DMS53 (cell line): ENCODE measurements at regions not wholly inside any gene's neighbourhood (a gene's known extent, or its start where the extent isn't known, plus 50 kb on each side); places are given as distances from the start of the nearest gene placed in this dataset.

Experiments
- DNase-seq: peaks from one replicate; lab custom pipeline; 2025; lab: John Stamatoyannopoulos, UW

DNA sequence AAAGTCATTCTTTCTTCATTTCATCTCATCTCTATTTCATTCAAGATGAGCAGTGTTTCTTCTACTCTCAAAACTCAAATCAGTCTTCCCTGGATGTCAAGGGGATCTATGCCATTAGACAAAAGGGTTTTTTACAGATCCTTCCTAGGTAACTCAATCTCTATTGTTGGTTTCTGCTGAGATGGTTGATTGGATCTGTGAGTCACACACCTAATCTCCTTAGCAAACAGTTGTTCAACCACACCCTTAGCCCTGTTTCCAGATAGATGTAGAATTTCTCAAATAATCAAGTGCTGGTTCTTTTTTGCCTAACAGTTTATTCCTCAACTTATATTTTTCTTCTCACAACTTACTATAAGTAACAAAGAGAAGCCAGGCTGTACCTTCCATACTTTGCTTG, 200.5 kb downstream of the KDR start:
- DNase-seq, result peak; percentile 68

DNA sequence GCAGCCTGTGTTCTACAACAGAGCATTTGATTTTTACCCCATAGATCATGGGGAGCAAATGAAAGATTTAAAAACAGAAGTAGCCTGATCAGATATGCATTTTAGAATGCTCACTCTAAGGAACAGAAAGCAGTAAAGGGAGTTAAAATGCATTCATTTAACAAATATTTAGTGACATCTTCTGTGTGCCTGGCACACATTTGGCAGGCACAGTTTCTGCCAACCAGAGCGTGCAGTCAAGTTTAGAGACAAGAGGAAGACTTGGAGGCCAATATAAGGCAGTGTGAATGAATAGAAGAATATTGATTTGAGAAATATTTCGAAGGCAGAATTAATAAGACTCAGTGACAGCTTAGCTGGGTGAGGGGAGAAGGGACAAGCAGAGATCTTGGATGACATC, 210.1 kb downstream of the KDR start:
- DNase-seq, result no peak

DNA sequence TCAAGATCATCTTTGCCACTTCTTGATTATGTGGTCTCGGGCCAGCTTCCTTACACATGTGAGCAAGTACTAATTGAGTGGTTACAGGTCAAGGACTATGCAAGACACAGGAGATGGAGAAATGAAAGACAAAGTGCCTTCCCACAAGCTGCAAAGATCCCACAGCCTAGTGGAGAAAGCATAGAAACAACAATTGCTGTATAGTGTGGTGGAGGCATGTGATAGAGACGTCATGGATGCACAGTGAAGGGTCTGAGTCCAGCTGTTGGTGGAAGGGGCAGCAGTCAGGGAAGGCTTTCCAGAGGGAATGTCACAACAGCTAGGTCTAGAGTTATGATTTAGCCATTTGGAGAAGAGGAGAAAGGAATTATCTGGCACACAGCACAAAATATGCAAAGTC, 210.6 kb downstream of the KDR start:
- no peak for DNase-seq

DNA sequence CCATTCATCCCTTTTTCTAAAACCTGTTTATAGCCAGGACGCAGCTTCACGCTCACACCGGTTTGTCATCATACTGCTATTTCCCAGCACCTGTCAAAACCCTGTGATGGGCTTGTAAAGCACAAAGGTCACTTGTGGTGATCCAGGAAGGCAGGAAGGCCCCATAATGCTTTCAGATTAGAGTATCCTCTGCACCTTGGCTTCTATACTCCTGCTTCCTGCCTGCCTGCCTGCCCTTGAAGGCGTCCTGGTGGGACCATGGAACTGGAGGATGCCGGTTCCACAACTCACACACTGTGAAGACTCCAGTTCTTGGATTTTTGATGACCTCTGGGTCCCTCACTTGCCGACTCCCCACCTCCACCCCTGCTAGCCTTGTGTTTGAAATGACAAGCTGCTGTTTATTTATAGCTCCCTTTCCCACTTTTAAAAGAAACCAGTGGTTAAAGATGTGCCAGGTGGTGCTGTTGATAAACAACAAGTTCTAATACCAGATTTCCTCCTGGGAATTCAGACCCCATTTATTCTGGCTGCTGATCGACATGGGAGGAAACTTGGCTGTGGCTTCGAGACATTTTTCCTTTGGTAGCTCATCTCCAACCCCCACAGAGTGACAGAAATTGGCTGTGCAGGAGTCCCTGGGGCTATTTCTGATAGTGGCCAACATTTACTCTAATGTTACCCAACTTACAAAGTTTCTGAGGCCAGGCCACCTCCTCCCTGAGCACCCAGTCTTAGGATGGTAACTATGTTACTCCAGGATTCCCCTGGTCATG, 211.5 kb downstream of the KDR start:
- peak; percentile 85 for DNase-seq

DNA sequence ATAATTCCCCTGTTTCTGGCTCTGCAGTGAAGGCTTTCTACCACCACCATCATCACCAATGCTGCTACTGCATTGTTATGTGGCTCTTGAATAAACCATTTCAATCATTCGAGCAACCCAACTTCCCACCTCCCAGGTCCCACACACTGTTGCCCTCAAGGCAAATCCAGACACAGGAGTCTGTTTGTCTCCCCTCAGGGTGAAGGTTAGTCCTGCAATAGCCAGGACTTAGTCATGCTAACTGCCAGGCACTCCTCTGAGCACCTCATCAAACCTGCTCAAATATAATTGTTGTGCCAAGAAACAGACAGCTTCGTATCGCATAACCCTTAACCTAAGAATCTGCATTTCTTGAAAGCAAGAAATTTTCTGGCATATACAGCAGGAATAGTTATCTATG, 213.2 kb downstream of the KDR start:
- DNase-seq, result no peak

- DNase-seq, result peak; percentile 26
Observed at GRCh38 chr4:54909961-54910360, 215.4 kb downstream of the KDR start.

GRCh38 chr4:54908763-54909162, 216.6 kb downstream of the KDR start:
- no peak for DNase-seq

DNA sequence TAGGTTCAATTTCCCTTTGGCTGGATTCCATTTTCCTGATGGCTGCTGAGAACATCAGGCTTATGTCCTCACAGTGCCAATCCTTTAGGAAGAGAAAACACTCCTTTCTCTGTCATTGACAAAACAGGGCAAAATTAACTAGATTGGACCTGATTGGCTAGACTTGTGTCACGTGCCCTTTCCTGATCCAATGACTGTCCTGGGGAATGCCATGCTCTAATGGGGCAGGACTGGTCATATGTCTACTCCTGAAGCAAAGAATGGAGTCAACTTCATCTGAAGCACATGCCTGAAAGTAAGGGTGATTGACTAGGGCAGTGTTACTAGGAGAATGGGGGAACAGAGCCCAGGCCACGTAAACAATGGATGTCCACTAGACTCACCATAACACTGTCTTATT, 220.4 kb downstream of the KDR start:
- no peak for DNase-seq

DNA sequence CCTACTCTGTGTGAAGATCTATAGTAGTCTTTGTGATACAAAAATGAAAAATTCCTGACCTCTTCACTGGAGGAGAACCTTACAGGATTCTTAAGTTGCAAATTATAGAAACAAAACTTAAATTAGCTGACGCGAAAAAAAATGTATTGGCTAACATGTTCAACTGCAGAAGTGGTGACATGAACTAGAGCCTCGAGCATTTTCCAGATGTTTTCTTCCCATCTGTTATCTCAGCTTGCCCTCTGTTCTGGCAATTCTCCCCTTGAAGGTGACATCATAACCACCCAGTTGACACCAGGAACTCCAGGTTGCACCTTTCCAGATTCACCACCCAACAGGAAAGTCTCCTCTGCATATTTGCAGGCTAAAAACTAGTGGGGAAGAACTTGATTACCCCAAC, 222.4 kb downstream of the KDR start:
- DNase-seq, result no peak

- peak; percentile 71 for DNase-seq
Observed at GRCh38 chr4:54902271-54902670, 223.1 kb downstream of the KDR start.

- DNase-seq, result no peak
Observed at GRCh38 chr4:54901202-54901601, 224.2 kb downstream of the KDR start.

DNA sequence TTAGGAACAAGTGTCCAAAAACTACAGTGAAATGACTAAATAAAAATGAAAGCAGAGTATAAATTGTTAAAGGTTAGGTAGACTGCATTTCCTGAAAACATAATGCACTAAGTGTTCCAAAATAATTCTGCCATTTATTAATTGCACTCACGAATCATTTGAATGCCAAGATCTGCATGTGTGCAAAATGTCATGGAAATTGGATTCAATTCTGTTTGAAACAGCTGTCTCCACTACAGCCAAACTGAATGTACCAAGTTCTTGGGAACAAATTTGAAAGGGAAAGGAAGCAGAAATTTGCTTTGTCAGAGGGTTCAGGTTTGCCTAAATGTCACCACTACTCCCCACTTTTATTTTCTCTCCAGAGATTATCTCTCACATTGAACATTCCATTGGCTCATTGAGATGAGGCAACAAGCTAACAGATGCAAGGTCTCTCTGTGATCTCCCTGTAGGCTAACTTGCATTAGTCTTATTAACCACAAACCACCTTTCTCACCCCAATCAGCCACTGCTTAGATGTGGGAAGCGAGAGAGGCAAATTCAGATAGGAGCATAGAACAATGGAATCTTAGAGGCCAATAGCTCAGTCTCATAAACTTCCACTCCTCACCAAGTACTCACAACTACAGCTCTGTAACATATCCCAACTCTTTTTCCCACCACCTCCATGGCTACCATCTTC, 226.6 kb downstream of the KDR start:
- no peak for DNase-seq

DNA sequence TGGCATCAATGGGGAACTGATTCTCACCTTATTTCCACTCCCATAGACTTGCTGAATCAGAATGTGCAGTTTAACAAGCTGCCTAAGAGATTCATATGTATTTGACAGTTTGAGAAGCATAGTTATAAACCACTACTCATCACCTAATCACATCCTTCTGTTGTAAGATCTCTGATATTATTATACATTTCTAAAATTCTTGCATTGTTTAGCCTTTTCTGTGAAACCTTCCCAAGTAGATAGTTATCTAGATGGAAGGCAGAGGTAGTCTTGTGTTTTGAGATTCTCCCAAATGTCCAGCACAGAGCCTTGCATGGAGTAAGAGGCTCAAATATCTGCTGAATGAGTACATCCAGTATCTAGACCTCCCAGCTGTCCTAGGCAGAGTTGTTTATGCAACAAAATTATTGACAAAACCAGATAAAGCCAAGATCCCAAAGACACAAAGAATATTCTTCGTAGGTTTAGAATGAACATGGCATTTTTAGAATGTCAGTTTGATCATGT, 227.3 kb downstream of the KDR start:
- DNase-seq, result no peak

GRCh38 chr4:54897590-54897989, 227.8 kb downstream of the KDR start:
- DNase-seq, result no peak

- no peak for DNase-seq
Observed at GRCh38 chr4:54882616-54883015, 224.9 kb downstream of the KIT start.

- no peak for DNase-seq
Observed at GRCh38 chr4:54879576-54879975, 221.8 kb downstream of the KIT start.

DNA sequence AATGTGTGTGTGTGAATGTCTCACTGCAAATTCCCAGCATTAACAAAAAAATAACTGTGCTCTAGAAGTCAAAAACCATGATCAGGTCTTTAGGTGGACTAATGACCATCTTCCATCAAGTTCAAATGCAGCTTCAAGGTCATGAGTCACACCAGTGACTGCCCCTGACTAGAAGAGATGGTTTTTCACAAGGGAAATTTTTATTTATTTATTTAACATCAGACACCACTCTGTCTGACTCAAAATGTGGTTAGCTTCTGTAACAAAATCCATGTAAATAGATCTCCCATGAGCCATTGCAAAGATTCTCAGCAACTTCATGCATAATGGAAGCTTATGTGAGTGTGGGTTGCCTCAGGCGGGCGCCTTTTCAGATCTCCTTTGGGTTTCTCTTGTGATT, 219.2 kb downstream of the KIT start:
- DNase-seq, result peak; percentile 29

- DNase-seq, result no peak
Observed at GRCh38 chr4:54872261-54872660, 214.5 kb downstream of the KIT start.

- DNase-seq, result no peak
Observed at GRCh38 chr4:54863571-54864255, 206.0 kb downstream of the KIT start.

DNA sequence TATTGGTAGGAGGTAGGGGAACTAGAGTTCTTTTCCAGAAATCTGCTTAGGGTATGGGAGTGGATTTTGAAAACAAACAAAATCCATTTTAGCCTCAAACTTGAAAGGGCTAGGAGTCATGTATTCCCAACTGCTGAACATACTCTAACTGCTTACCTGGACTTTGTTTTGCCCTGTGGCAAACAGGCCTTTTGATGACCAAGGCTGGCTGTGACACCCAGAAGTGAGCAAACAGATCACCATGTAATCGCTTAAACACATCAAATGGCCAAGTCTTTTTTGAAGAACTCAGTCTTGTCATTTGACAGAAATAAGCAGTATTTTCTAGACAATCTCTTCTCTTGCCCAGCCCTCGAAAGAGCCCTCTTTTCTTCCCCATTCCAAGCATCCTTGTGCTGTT, 203.4 kb downstream of the KIT start:
- DNase-seq, result no peak

DNA sequence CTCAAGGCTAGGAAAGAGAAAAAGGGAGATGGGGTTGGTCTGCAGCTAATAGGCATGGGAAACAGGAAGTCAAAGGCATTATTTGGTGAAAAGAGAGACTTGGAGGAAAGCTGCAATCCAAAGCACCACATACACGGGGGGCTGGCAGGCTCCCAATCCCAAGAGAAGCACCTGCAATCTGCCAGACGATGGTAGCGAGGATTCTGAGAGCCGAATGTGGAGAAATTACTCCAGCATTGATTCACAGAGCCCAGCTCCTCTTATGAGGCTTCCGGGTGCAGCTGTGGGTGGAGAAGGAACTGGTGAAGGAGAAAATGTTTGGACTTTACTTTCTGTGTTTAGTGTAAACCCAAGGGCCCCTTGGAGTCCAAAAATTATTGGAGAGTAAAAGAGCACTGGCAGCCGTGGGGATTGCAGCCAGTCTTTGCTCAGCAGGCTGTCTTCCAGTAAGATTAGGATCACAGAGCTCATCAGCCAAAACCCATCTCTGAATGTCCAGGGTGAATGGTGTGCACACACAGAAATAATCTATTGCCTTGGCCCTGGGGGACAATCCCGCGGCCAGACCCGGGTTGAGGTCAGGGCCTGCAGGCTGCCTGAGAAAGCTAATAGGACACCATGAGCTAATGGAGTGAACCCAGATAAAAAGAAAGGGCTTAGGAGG, 197.6 kb downstream of the KIT start:
- DNase-seq, result no peak

DNA sequence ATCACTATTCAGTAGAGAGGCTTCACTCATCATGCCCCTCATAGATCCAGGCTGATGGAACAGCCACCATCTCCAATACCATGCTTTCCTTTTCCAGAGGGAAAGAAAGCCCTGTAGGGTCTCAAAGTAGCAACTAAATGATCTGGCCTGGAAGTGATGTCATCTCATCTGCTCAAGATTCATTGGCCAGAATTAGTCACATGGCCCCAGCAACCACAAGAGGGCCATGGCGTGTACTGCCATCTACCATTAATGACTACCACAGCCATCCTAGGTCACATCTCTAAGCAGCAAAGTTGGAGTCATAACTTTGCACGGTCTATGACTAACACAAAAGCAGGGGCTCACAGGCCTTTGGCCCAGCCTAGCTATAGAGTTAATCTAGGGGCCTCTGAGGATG, 194.8 kb downstream of the KIT start:
- no peak for DNase-seq
